ENCODE measurements at regions not wholly inside any gene's neighbourhood (a gene's known extent, or its start where the extent isn't known, plus 50 kb on each side); places are given as distances from the start of the nearest gene placed in this dataset.

GRCh38 chr4:31043382-31044062 is 323.4 kb downstream of the PCDH7 start:
- TF ChIP-seq, protein P1, sequence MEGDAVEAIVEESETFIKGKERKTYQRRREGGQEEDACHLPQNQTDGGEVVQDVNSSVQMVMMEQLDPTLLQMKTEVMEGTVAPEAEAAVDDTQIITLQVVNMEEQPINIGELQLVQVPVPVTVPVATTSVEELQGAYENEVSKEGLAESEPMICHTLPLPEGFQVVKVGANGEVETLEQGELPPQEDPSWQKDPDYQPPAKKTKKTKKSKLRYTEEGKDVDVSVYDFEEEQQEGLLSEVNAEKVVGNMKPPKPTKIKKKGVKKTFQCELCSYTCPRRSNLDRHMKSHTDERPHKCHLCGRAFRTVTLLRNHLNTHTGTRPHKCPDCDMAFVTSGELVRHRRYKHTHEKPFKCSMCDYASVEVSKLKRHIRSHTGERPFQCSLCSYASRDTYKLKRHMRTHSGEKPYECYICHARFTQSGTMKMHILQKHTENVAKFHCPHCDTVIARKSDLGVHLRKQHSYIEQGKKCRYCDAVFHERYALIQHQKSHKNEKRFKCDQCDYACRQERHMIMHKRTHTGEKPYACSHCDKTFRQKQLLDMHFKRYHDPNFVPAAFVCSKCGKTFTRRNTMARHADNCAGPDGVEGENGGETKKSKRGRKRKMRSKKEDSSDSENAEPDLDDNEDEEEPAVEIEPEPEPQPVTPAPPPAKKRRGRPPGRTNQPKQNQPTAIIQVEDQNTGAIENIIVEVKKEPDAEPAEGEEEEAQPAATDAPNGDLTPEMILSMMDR (IDR thresholded peaks at IDR 0.05) = no peak
- TF ChIP-seq POLR2AphosphoS5 (IDR thresholded peaks at IDR 0.05; ENCODE audit: low read depth, low read length) = no peak
- no peak for TF ChIP-seq SIN3A (IDR thresholded peaks at IDR 0.05; ENCODE audit: borderline replicate concordance, insufficient read depth, low read depth, low read length)
- TF ChIP-seq REST (IDR thresholded peaks at IDR 0.05; ENCODE audit: insufficient read depth in 1 of 2, low read depth in 2 of 2, low read length in 1 of 2) = no peak

Data from Panc1 (cell line).